Fibroblast of pulmonary artery (primary cell): ENCODE measurements at regions not wholly inside any gene's neighbourhood (a gene's known extent, or its start where the extent isn't known, plus 50 kb on each side); places are given as distances from the start of the nearest gene placed in this dataset.
"Not testable (repeated sequence)": the region's sequence is repeated elsewhere in the genome, so short reads cannot be mapped to it uniquely, and the experiment has no call there.

Source experiments
- DNase-seq: peaks from one replicate; pipeline ENCODE4 v3.0.0-alpha.2; 2010; ENCODE audit warnings: low read depth
- H3K4me3 ChIP-seq: replicated peaks from 2 replicates; pipeline ENCODE4 v1.5.1; 2011; ENCODE audit warnings: low read depth, mild to moderate bottlenecking, control low read depth, low read length, moderate library complexity
- CTCF ChIP-seq: IDR thresholded peaks from 2 replicates; pipeline ENCODE4 v1.5.1; 2011; ENCODE audit warnings: mild to moderate bottlenecking, control low read depth, low read length, inconsistent platforms; ENCODE audit errors: missing control alignments

GRCh38 chr11:16598032-16598431, 140.4 kb upstream of the C11orf58 start:
- no peak overlapping the region for H3K4me3 ChIP-seq
- no peak for DNase-seq
- TF ChIP-seq CTCF = no peak

- no peak for DNase-seq
- no peak overlapping the region for H3K4me3 ChIP-seq
- no peak for TF ChIP-seq CTCF
These were observed 142.2 kb upstream of the C11orf58 start for GRCh38 chr11:16596231-16596630.

GRCh38 chr11:16591157-16591556, 147.3 kb upstream of the C11orf58 start:
- TF ChIP-seq CTCF = no peak
- H3K4me3 ChIP-seq = no peak overlapping the region
- DNase-seq = no peak

- DNase-seq = no peak
- H3K4me3 ChIP-seq = no peak overlapping the region
- no peak for TF ChIP-seq CTCF
These were observed 150.8 kb upstream of the C11orf58 start for GRCh38 chr11:16587670-16588069.

- no peak overlapping the region for H3K4me3 ChIP-seq
- no peak for TF ChIP-seq CTCF
These were observed 153.9 kb upstream of the C11orf58 start for GRCh38 chr11:16584569-16584968.

GRCh38 chr11:16581078-16581477, 157.4 kb upstream of the C11orf58 start:
- DNase-seq, H3K4me3 ChIP-seq: not testable (repeated sequence)

More at GRCh38 chr11:16584569-16584968, 153.9 kb upstream of the C11orf58 start:
- no peak for DNase-seq

GRCh38 chr11:16577490-16577889, 161.0 kb upstream of the C11orf58 start:
- H3K4me3 ChIP-seq = no peak overlapping the region
- no peak for DNase-seq
- no peak for TF ChIP-seq CTCF

- DNase-seq, H3K4me3 ChIP-seq: not testable (repeated sequence)
These were observed 163.6 kb upstream of the C11orf58 start for GRCh38 chr11:16574889-16575288.
